Stimulated activated CD8-positive, alpha-beta memory T cell treated with anti-CD3 and anti-CD28 coated beads, Interleukin-15, amount 100 ng/mL, for 24 hours (primary cell): ENCODE measurements at regions not wholly inside any gene's neighbourhood (a gene's known extent, or its start where the extent isn't known, plus 50 kb on each side); places are given as distances from the start of the nearest gene placed in this dataset.

Experiments
- DNase-seq: peaks from one replicate; pipeline ENCODE4 v3.0.0-alpha.2; 2020; ENCODE audit warnings: low read depth

- DNase-seq, result no peak
These were observed 897.5 kb downstream of the SUCLG1 start for GRCh38 chr2:83561592-83561991.

GRCh38 chr2:83536556-83536955 is 922.5 kb downstream of the SUCLG1 start:
- DNase-seq, result no peak

- DNase-seq, result no peak
These were observed 924.7 kb downstream of the SUCLG1 start for GRCh38 chr2:83534416-83534815.

- no peak for DNase-seq
These were observed 927.8 kb downstream of the SUCLG1 start for GRCh38 chr2:83531206-83531826.

GRCh38 chr2:83528767-83529166 is 930.3 kb downstream of the SUCLG1 start:
- DNase-seq, result no peak

GRCh38 chr2:83522891-83523493 is 936.1 kb downstream of the SUCLG1 start:
- DNase-seq, result no peak

- no peak for DNase-seq
These were observed 941.2 kb downstream of the SUCLG1 start for GRCh38 chr2:83517727-83518368.

- no peak for DNase-seq
These were observed 942.6 kb downstream of the SUCLG1 start for GRCh38 chr2:83516503-83516902.

- no peak for DNase-seq
These were observed 971.6 kb downstream of the SUCLG1 start for GRCh38 chr2:83487451-83487850.

GRCh38 chr2:83481436-83481835 is 977.6 kb downstream of the SUCLG1 start:
- no peak for DNase-seq

- DNase-seq, result no peak
These were observed 981.0 kb downstream of the SUCLG1 start for GRCh38 chr2:83478037-83478436.

- no peak for DNase-seq
These were observed 983.7 kb downstream of the SUCLG1 start for GRCh38 chr2:83475371-83475770.

- no peak for DNase-seq
These were observed 987.4 kb downstream of the SUCLG1 start for GRCh38 chr2:83471655-83472054.

GRCh38 chr2:83470928-83471327 is 988.2 kb downstream of the SUCLG1 start:
- no peak for DNase-seq

- DNase-seq, result no peak
These were observed 994.6 kb downstream of the SUCLG1 start for GRCh38 chr2:83464444-83464843.

GRCh38 chr2:83462881-83463280 is 996.2 kb downstream of the SUCLG1 start:
- no peak for DNase-seq

GRCh38 chr2:83461135-83461534 is 997.9 kb downstream of the SUCLG1 start:
- no peak for DNase-seq

GRCh38 chr2:83459456-83459855 is 999.6 kb downstream of the SUCLG1 start:
- DNase-seq, result no peak

GRCh38 chr2:83435989-83436388 is 1023.1 kb downstream of the SUCLG1 start:
- no peak for DNase-seq

GRCh38 chr2:83420993-83421392 is 1038.1 kb downstream of the SUCLG1 start:
- no peak for DNase-seq

- DNase-seq, result no peak
These were observed 1064.8 kb downstream of the SUCLG1 start for GRCh38 chr2:83394134-83394904.

- DNase-seq, result no peak
These were observed 1070.3 kb downstream of the SUCLG1 start for GRCh38 chr2:83388804-83389203.

- DNase-seq, result no peak
These were observed 1072.5 kb downstream of the SUCLG1 start for GRCh38 chr2:83386549-83386948.
